DLD1 (cell line): ENCODE measurements at regions not wholly inside any gene's neighbourhood (a gene's known extent, or its start where the extent isn't known, plus 50 kb on each side); places are given as distances from the start of the nearest gene placed in this dataset.

ENCODE experiments used
- in situ Hi-C: cut with HindIII; loops from 2 replicates; pipeline ENCODE4 v1.10.0; 2017; ENCODE audit warnings: low sequenced_read_pairs

GRCh38 chr18:22034276-22034675 lies 135.1 kb upstream of the GATA6 start:
- in situ Hi-C loops, result no loop called here

- in situ Hi-C loops, result no loop called here
These were observed 128.9 kb upstream of the GATA6 start for GRCh38 chr18:22040533-22040932.

- in situ Hi-C loops, result no loop called here
These were observed 125.6 kb upstream of the GATA6 start for GRCh38 chr18:22043837-22044236.

DNA sequence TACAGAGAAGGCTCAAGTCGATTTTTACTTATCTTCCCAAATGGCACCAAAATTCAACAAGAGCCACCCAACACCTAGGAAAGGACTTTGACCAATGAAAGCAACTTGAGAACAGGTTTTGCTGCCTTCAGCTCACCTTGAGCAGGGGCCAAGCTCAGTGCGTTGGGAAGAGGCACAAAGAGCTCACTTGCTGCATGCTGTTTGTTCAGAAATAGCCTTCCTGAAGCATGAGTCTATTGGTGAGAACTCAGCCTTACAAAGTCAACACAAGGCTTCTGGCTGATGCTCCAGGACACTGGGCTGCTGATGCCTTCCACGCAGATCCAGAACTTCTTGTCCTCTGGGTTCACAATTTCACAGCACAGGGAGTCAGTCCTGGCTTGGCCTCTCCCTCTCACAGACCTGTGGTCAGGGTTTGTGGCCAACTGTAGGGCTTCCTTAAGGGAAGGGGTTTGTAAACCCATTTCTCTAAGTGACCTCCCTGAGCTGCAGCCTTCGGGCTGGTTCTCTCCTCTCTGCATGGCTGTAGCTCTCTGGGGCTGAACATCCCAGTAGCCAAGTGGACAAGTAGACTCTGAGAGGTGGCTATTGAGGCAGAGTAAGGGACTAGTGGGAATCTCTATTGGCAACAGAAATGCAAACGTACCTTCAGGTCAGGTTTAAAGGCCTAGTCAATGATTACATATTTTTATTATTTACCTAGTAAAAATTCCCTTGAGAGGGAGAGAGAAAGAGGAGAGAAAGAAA lies 124.7 kb upstream of the GATA6 start:
- in situ Hi-C loops, result no loop called here

GRCh38 chr18:22045221-22045918 lies 124.0 kb upstream of the GATA6 start:
- in situ Hi-C loops, result no loop called here

DNA sequence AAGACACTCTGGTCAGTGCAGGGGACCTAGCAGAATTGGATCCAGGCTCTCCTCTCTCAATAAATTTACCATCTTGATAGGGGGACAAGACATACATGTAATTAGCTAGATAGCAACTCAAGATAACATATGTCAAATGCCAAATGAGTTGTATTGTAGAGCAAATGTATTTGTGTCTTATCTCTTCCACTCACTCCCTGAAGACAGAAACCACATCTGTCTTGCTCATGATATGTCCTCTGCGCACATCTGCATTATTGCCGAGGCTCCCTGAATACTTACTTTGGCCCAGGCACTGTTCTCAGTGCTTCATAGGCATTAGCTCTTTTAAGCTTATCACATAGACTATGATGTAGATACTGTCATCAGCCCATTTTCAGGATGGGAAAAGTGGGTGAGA lies 122.9 kb upstream of the GATA6 start:
- in situ Hi-C loops, result no loop called here

DNA sequence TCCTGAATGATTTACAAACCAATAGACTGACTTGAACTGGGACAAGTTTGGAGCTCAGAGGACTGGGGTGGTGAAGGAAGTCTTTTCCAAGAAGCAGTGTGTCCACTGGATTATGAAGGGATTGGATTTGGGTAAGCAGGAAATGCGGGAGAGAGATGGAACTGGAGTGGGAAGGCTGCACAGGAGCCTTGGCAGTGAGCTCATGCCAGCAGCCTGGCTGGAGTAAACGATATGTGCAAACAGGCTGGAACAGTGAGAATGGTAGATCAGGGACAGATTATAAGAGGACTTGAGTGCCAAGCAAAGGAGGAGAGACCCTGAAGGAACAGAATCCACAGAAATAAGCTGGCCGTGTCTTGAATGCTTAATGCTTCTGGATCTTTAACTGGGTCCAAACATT lies 121.9 kb upstream of the GATA6 start:
- in situ Hi-C loops, result no loop called here

- in situ Hi-C loops, result no loop called here
These were observed 121.2 kb upstream of the GATA6 start for GRCh38 chr18:22048221-22048620.

GRCh38 chr18:22048932-22049615 lies 120.3 kb upstream of the GATA6 start:
- in situ Hi-C loops, result no loop called here

DNA sequence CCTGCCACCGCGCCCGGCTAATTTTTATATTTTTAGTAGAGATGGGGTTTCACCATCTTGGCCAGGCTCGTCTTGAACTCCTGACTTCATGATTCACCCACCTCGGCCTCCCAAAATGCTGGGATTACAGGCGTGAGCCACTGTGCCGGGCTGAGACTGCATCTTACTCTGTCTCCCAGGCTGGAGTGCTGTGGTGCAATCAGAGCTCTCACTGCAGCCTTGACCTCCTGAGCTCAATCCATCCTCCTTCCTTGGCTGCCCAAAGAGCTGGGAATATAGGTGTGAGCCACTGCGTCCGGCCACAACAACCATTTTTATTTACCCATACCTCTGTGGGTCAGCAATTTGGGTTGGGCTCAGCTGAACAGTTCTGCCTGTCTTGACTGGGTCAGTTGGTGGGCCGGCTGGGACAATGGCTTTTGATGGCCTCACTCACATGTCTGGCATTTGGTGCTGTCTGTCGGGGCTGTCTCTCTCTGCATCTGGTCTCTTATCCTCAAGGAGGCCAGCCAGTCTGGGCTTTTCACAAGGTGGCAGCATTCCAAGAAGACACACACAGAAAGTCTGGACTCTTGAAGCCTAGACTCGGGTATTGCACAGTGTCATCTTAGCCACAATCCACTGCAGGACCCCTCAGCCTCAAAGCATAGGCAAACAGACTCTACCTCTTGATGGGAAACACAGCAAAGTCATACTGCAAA lies 116.8 kb upstream of the GATA6 start:
- in situ Hi-C loops, result no loop called here

GRCh38 chr18:22055466-22056238 lies 113.7 kb upstream of the GATA6 start:
- in situ Hi-C loops, result no loop called here

GRCh38 chr18:22056950-22057349 lies 112.4 kb upstream of the GATA6 start:
- in situ Hi-C loops, result no loop called here

DNA sequence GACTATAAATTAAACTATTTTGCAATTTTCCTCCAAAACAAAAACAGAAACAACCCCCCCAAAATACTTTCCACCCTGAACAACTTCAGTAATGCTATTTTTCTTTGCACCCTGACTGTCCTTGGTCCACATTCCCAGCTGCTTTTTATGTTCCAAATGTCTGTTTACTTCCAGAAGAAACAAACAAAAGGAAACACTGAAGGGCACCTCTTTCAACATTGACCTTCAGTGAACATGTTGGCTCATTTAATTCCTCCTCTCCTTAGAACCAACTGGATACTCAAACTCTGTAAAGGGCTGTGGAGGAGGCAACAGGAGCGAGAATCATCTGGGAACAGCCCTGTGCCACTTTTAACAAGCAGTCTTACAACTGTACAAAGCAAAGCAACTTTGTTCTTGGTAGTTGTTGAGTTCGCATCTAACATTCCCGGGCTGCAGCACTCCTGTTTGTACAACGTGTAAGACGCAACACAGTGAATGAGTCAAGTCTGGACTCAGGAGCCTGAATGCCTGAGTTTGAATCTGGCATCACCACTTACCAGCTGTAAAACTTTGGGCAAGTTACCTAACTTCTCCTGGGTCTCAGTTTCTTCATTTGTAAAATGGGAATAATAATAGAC lies 111.4 kb upstream of the GATA6 start:
- in situ Hi-C loops, result no loop called here

GRCh38 chr18:22060361-22060760 lies 109.0 kb upstream of the GATA6 start:
- in situ Hi-C loops, result no loop called here

DNA sequence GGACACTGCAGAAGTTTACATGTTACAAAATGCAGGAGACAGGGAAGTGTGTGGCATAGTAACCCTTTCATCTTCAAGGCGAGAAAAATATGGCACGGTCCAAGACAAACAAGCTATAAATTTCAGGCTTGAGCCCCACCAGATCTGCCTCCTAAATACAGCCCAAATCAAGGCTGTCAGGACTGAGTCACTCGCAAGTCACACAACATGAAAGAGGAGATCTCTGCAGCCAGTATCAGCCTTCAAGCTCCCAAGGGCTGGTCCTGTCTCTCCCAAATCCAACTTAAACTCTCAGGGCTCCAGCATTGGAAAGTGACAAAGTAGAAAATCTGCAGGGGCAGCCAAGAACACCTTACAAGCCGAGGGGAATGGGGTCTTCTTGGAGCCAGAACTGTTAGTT lies 106.3 kb upstream of the GATA6 start:
- in situ Hi-C loops, result no loop called here

DNA sequence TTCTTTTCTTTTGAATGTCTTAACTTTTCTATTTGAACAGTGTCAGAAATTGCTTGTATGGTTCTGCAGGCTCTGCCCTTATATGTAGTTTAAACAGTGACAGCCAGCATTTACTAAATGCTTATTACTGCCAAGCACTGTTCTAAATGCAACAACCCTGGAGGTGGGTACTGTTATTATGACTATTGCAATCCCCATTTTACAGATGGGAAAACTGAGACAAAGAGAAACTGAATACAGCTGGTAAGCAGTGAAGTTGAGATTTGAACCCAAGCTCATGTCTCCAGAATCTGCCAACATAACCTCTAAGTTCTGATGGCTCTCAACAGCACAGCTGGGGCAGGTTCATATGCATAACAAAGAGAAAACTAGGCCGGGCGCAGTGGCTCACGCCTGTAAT lies 105.7 kb upstream of the GATA6 start:
- in situ Hi-C loops, result no loop called here

GRCh38 chr18:22064581-22064980 lies 104.8 kb upstream of the GATA6 start:
- in situ Hi-C loops, result no loop called here

DNA sequence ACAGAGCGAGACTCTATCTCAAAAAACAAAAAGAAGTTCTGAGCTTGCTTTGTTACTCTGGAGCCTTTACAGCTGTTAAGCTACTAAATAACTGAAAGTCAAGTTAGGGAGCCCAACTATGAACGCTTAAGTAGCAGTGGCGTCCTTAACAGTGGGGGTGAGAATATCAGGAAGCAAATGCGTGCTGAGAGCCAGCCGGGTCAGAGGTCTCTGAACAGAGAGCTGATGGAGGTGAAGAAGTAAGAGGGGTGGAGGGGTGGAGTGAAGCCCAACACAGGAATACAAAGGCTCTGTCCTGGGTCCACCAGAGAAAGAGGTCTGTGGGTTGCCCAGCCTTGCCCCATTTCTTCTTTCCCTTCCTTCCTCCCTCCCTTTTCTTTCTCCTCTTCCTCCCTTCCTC lies 104.1 kb upstream of the GATA6 start:
- in situ Hi-C loops, result no loop called here

GRCh38 chr18:22066083-22066485 lies 103.3 kb upstream of the GATA6 start:
- in situ Hi-C loops, result no loop called here

DNA sequence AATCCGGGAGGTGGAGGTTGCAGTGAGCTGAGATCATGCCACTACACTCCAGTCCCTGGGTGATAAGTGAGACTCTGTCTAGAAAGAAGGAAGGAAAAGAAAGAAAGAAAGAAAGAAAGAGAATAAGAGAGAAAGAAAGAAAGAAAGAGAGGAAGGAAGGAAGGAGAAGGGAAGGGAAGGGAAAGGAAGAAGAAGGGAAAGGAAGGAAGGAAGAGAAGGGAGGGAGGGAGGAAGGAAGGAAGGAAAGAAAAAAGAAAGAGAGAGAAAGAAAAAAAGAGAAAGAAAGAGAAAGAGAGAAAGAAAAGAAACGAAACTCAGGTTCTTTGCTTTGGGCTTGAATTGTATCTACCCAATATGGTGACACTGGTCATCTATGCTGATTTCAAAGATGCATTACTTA lies 102.3 kb upstream of the GATA6 start:
- in situ Hi-C loops, result no loop called here
